ENCODE measurements at regions not wholly inside any gene's neighbourhood (a gene's known extent, or its start where the extent isn't known, plus 50 kb on each side); places are given as distances from the start of the nearest gene placed in this dataset.

GRCh38 chr12:38392554-38393144, 76.1 kb downstream of the ALG10B start:
- H3K56ac ChIP-seq (ENCODE audit: low read length): no peak overlapping the region
- no peak overlapping the region for H3K18ac ChIP-seq (ENCODE audit: low read length)
- H2BK120ac ChIP-seq (ENCODE audit: low read depth, low read length): no peak overlapping the region
- DNase-seq: peak; percentile 4
- no peak overlapping the region for H4K5ac ChIP-seq (ENCODE audit: low read length)
- no peak overlapping the region for H2BK5ac ChIP-seq (ENCODE audit: low read length)
- H3K4ac ChIP-seq (ENCODE audit: low read depth, low read length): no peak overlapping the region
- no peak overlapping the region for H3K27ac ChIP-seq (ENCODE audit: low read depth, low read length)
- no peak overlapping the region for H2AK5ac ChIP-seq (ENCODE audit: low read length)
- no peak overlapping the region for H4K8ac ChIP-seq (ENCODE audit: low read depth, low read length)
- H3K79me1 ChIP-seq (ENCODE audit: low read length): no peaks in the 10 kb centered on the region
- no peaks in the 10 kb centered on the region for H3K36me3 ChIP-seq (ENCODE audit: control insufficient read depth, insufficient read depth, low read length)
- H3K79me2 ChIP-seq (ENCODE audit: control insufficient read depth, insufficient read depth, low read length): no peaks in the 10 kb centered on the region
- H3K4me1 ChIP-seq (ENCODE audit: control insufficient read depth, low read depth, low read length): no peaks in the 10 kb centered on the region
- no peak overlapping the region for H3K4me3 ChIP-seq (ENCODE audit: low read length)
- no CpG with 5 or more reads among the region's 5 CpGs for WGBS (ENCODE audit: extremely low coverage, insufficient coverage, low lambda C conversion rate)
- no peak overlapping the region for H3K9ac ChIP-seq (ENCODE audit: low read length)
- no peak overlapping the region for H3K23ac ChIP-seq (ENCODE audit: low read length)
- H3K27me3 ChIP-seq (ENCODE audit: insufficient read depth, low read length, poor library complexity): no peaks in the 10 kb centered on the region
- no peak overlapping the region for H3K4me2 ChIP-seq (ENCODE audit: low read length)
- no peak overlapping the region for H2BK15ac ChIP-seq (replicated peaks; ENCODE audit: low read depth)

- Histone ChIP-seq H3K4ac (ENCODE audit: low read depth, low read length) (no peak overlapping the region), H3K9ac (ENCODE audit: low read length) (no peak overlapping the region), H3K18ac (ENCODE audit: low read length) (no peak overlapping the region), H3K36me3 (ENCODE audit: control insufficient read depth, insufficient read depth, low read length) (no peaks in the 10 kb centered on the region), H3K79me2 (ENCODE audit: control insufficient read depth, insufficient read depth, low read length) (no peaks in the 10 kb centered on the region), H4K5ac (ENCODE audit: low read length) (no peak overlapping the region), H3K23ac (ENCODE audit: low read length) (no peak overlapping the region), H2AK5ac (ENCODE audit: low read length) (no peak overlapping the region), H2BK120ac (ENCODE audit: low read depth, low read length) (no peak overlapping the region), H3K4me1 (ENCODE audit: control insufficient read depth, low read depth, low read length) (no peaks in the 10 kb centered on the region), H2BK5ac (ENCODE audit: low read length) (no peak overlapping the region), H3K79me1 (ENCODE audit: low read length) (no peaks in the 10 kb centered on the region), H3K4me3 (ENCODE audit: low read length) (no peak overlapping the region), H3K4me2 (ENCODE audit: low read length) (no peak overlapping the region), H2BK15ac (replicated peaks; ENCODE audit: low read depth) (no peak overlapping the region), H3K27me3 (ENCODE audit: insufficient read depth, low read length, poor library complexity) (no peaks in the 10 kb centered on the region), H4K8ac (ENCODE audit: low read depth, low read length) (no peak overlapping the region), H3K56ac (ENCODE audit: low read length) (no peak overlapping the region), H3K27ac (ENCODE audit: low read depth, low read length) (no peak overlapping the region)
- peak; percentile 39 for DNase-seq
- WGBS (ENCODE audit: extremely low coverage, insufficient coverage, low lambda C conversion rate): no CpG with 5 or more reads among the region's 2 CpGs
These were observed 83.2 kb downstream of the ALG10B start for GRCh38 chr12:38399711-38400206.

- no peaks in the 10 kb centered on the region for H3K4me1 ChIP-seq (ENCODE audit: control insufficient read depth, low read depth, low read length)
- no peak overlapping the region for H2AK5ac ChIP-seq (ENCODE audit: low read length)
- no peak overlapping the region for H3K9ac ChIP-seq (ENCODE audit: low read length)
- no peak overlapping the region for H3K56ac ChIP-seq (ENCODE audit: low read length)
- no peak overlapping the region for H2BK15ac ChIP-seq (replicated peaks; ENCODE audit: low read depth)
- DNase-seq: no peak
- H3K27ac ChIP-seq (ENCODE audit: low read depth, low read length): no peak overlapping the region
- no peak overlapping the region for H2BK120ac ChIP-seq (ENCODE audit: low read depth, low read length)
- H4K5ac ChIP-seq (ENCODE audit: low read length): no peak overlapping the region
- H2BK5ac ChIP-seq (ENCODE audit: low read length): no peak overlapping the region
- H3K79me1 ChIP-seq (ENCODE audit: low read length): no peaks in the 10 kb centered on the region
- H3K4ac ChIP-seq (ENCODE audit: low read depth, low read length): no peak overlapping the region
- no peak overlapping the region for H3K23ac ChIP-seq (ENCODE audit: low read length)
- no peaks in the 10 kb centered on the region for H3K36me3 ChIP-seq (ENCODE audit: control insufficient read depth, insufficient read depth, low read length)
- no peaks in the 10 kb centered on the region for H3K79me2 ChIP-seq (ENCODE audit: control insufficient read depth, insufficient read depth, low read length)
- no peaks in the 10 kb centered on the region for H3K27me3 ChIP-seq (ENCODE audit: insufficient read depth, low read length, poor library complexity)
- H4K8ac ChIP-seq (ENCODE audit: low read depth, low read length): no peak overlapping the region
- no peak overlapping the region for H3K4me2 ChIP-seq (ENCODE audit: low read length)
- H3K4me3 ChIP-seq (ENCODE audit: low read length): no peak overlapping the region
- H3K18ac ChIP-seq (ENCODE audit: low read length): no peak overlapping the region
These were observed 86.2 kb downstream of the ALG10B start for GRCh38 chr12:38402811-38403210.

- Histone ChIP-seq H3K56ac (ENCODE audit: low read length) (no peak overlapping the region), H3K79me1 (ENCODE audit: low read length) (no peaks in the 10 kb centered on the region), H3K23ac (ENCODE audit: low read length) (no peak overlapping the region), H3K36me3 (ENCODE audit: control insufficient read depth, insufficient read depth, low read length) (no peaks in the 10 kb centered on the region), H3K27ac (ENCODE audit: low read depth, low read length) (no peak overlapping the region), H3K79me2 (ENCODE audit: control insufficient read depth, insufficient read depth, low read length) (no peaks in the 10 kb centered on the region), H3K4me3 (ENCODE audit: low read length) (no peak overlapping the region), H3K27me3 (ENCODE audit: insufficient read depth, low read length, poor library complexity) (no peaks in the 10 kb centered on the region), H3K9ac (ENCODE audit: low read length) (no peak overlapping the region), H4K5ac (ENCODE audit: low read length) (no peak overlapping the region), H2BK120ac (ENCODE audit: low read depth, low read length) (no peak overlapping the region), H3K18ac (ENCODE audit: low read length) (no peak overlapping the region), H2AK5ac (ENCODE audit: low read length) (no peak overlapping the region), H3K4me2 (ENCODE audit: low read length) (no peak overlapping the region), H2BK15ac (replicated peaks; ENCODE audit: low read depth) (no peak overlapping the region), H2BK5ac (ENCODE audit: low read length) (no peak overlapping the region), H4K8ac (ENCODE audit: low read depth, low read length) (no peak overlapping the region), H3K4ac (ENCODE audit: low read depth, low read length) (no peak overlapping the region), H3K4me1 (ENCODE audit: control insufficient read depth, low read depth, low read length) (no peaks in the 10 kb centered on the region)
- WGBS (ENCODE audit: extremely low coverage, insufficient coverage, low lambda C conversion rate): no CpG with 5 or more reads among the region's 1 CpG
- DNase-seq: no peak
These were observed 92.9 kb downstream of the ALG10B start for GRCh38 chr12:38409511-38409910.

DNA sequence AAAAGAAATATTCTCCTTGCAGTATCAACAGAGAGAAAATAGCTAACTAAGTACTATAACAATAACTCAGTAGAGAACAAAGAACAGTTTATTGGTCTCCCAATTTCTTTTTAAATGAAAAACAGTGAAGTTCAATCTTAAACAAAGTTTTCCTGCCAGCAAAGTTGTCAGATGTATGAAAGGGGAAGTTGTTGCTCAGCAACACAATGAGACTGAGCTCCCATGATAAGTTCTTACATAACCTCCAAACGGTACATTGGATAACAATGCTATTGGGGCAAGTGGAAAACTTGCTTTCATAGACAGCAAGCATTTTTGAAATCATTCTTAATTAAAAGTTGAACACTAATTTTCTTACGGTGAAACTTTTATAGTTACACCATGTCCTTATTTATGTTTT, 94.9 kb downstream of the ALG10B start:
- no peak overlapping the region for H3K23ac ChIP-seq (ENCODE audit: low read length)
- H4K8ac ChIP-seq (ENCODE audit: low read depth, low read length): no peak overlapping the region
- no peaks in the 10 kb centered on the region for H3K36me3 ChIP-seq (ENCODE audit: control insufficient read depth, insufficient read depth, low read length)
- no peak overlapping the region for H2BK120ac ChIP-seq (ENCODE audit: low read depth, low read length)
- no peak overlapping the region for H2BK5ac ChIP-seq (ENCODE audit: low read length)
- H3K4me2 ChIP-seq (ENCODE audit: low read length): no peak overlapping the region
- H3K9ac ChIP-seq (ENCODE audit: low read length): no peak overlapping the region
- no peaks in the 10 kb centered on the region for H3K79me2 ChIP-seq (ENCODE audit: control insufficient read depth, insufficient read depth, low read length)
- H3K4me3 ChIP-seq (ENCODE audit: low read length): no peak overlapping the region
- no peak for DNase-seq
- no peak overlapping the region for H2AK5ac ChIP-seq (ENCODE audit: low read length)
- H3K4me1 ChIP-seq (ENCODE audit: control insufficient read depth, low read depth, low read length): no peaks in the 10 kb centered on the region
- H3K4ac ChIP-seq (ENCODE audit: low read depth, low read length): no peak overlapping the region
- H3K18ac ChIP-seq (ENCODE audit: low read length): no peak overlapping the region
- WGBS (ENCODE audit: extremely low coverage, insufficient coverage, low lambda C conversion rate): no CpG with 5 or more reads among the region's 2 CpGs
- no peak overlapping the region for H3K27ac ChIP-seq (ENCODE audit: low read depth, low read length)
- no peak overlapping the region for H4K5ac ChIP-seq (ENCODE audit: low read length)
- no peaks in the 10 kb centered on the region for H3K79me1 ChIP-seq (ENCODE audit: low read length)
- no peak overlapping the region for H3K56ac ChIP-seq (ENCODE audit: low read length)
- no peaks in the 10 kb centered on the region for H3K27me3 ChIP-seq (ENCODE audit: insufficient read depth, low read length, poor library complexity)
- no peak overlapping the region for H2BK15ac ChIP-seq (replicated peaks; ENCODE audit: low read depth)

DNA sequence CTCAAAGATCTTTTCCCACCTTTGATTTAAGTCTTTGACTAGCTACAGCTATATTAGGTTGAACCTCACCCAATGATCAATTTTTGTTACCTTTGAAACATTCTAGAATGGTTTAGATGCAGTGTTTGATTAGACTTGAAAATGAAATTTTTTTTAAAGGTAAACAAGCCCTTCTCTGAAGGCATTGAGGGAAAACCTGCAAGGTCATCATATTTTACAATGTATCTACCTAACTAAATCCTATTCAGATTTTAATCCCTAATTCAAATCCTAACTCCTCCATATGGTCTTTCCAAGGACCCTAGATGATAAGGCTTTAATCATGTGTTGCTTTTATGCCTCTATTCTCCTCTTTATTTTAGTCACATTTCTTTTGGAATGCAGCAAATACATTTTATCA, 95.4 kb downstream of the ALG10B start:
- Histone ChIP-seq H3K79me1 (ENCODE audit: low read length) (no peaks in the 10 kb centered on the region), H3K4me2 (ENCODE audit: low read length) (no peak overlapping the region), H3K18ac (ENCODE audit: low read length) (no peak overlapping the region), H3K56ac (ENCODE audit: low read length) (no peak overlapping the region), H4K5ac (ENCODE audit: low read length) (no peak overlapping the region), H2BK15ac (replicated peaks; ENCODE audit: low read depth) (no peak overlapping the region), H3K4me1 (ENCODE audit: control insufficient read depth, low read depth, low read length) (no peaks in the 10 kb centered on the region), H4K8ac (ENCODE audit: low read depth, low read length) (no peak overlapping the region), H3K79me2 (ENCODE audit: control insufficient read depth, insufficient read depth, low read length) (no peaks in the 10 kb centered on the region), H3K36me3 (ENCODE audit: control insufficient read depth, insufficient read depth, low read length) (no peaks in the 10 kb centered on the region), H3K4me3 (ENCODE audit: low read length) (no peak overlapping the region), H2BK5ac (ENCODE audit: low read length) (no peak overlapping the region), H2BK120ac (ENCODE audit: low read depth, low read length) (no peak overlapping the region), H3K27ac (ENCODE audit: low read depth, low read length) (no peak overlapping the region), H3K9ac (ENCODE audit: low read length) (no peak overlapping the region), H3K4ac (ENCODE audit: low read depth, low read length) (no peak overlapping the region), H2AK5ac (ENCODE audit: low read length) (no peak overlapping the region), H3K23ac (ENCODE audit: low read length) (no peak overlapping the region), H3K27me3 (ENCODE audit: insufficient read depth, low read length, poor library complexity) (no peaks in the 10 kb centered on the region)
- no peak for DNase-seq
